SK-N-SH (cell line): ENCODE measurements at regions not wholly inside any gene's neighbourhood (a gene's known extent, or its start where the extent isn't known, plus 50 kb on each side); places are given as distances from the start of the nearest gene placed in this dataset.

ENCODE experiments used
- CTCF ChIA-PET: fragments of 300-600, 350-600 bp; formaldehyde crosslinking; extraction: SDS; loops from one replicate; lab custom pipeline; 2021; lab: Yijun Ruan, JAX
- POLR2A ChIA-PET: fragments of 350-600 bp; sonication (Branson Sonifier 250); formaldehyde crosslinking; extraction: SDS; loops from one replicate; lab custom pipeline; 2020; ENCODE audit warnings: antibody characterized with exemption, inconsistent platforms; lab: Yijun Ruan, JAX
- DNase-seq: peaks from one replicate; pipeline ENCODE4 v3.0.0; 2012
- H2AFZ ChIP-seq: fragments of 200-600 bp; sonication (generic); 2 replicates; pipeline ENCODE4 v1.8.1; 2016; ENCODE audit warnings: antibody characterized with exemption, mild to moderate bottlenecking, low read depth
- H3F3A ChIP-seq: fragments of 200-600 bp; sonication (generic); replicated peaks from 2 replicates; pipeline ENCODE3; 2016; ENCODE audit warnings: antibody characterized with exemption, mild to moderate bottlenecking; ENCODE audit not compliant: insufficient read depth
- H3K27ac ChIP-seq, 2 experiments: fragments of 200-500 bp in 1 of 2; fragments of 200-600 bp in 1 of 2; sonication (Bioruptor generic) in 1 of 2; sonication (generic), shearing (Covaris generic) in 1 of 2; 2 replicates each; pipeline versions ENCODE4 v1.5.1 to v1.6.1; 2014 to 2016; ENCODE audit warnings: low read depth in 2 of 2, inconsistent platforms in 1 of 2, low read length in 1 of 2, mild to moderate bottlenecking in 1 of 2, mixed read lengths in 1 of 2
- H3K27me3 ChIP-seq: fragments of 200-600 bp; sonication (generic), shearing (Covaris generic); 2 replicates; pipeline ENCODE4 v1.6.1; 2016; ENCODE audit warnings: mixed run types; ENCODE audit not compliant: insufficient read depth
- H3K36me3 ChIP-seq, 2 experiments: fragments of 200-500 bp in 1 of 2; fragments of 200-600 bp in 1 of 2; sonication (Bioruptor generic) in 1 of 2; sonication (generic) in 1 of 2; replicated peaks in 1 of 2; 2 replicates each; pipeline versions ENCODE3 to v1.5.1; 2014 to 2016; ENCODE audit warnings: low read length in 1 of 2, mild to moderate bottlenecking in 1 of 2; ENCODE audit not compliant: insufficient read depth in 2 of 2, control insufficient read depth in 1 of 2
- H3K4me1 ChIP-seq, 2 experiments: fragments of 200-500 bp in 1 of 2; fragments of 200-600 bp in 1 of 2; sonication (Bioruptor generic) in 1 of 2; sonication (generic), shearing (Covaris generic) in 1 of 2; 2 replicates each; pipeline versions ENCODE4 v1.5.1 to v1.6.1; 2014 to 2016; ENCODE audit warnings: low read depth in 1 of 2, low read length in 1 of 2, mixed run types in 1 of 2; ENCODE audit not compliant: insufficient read depth in 2 of 2, control insufficient read depth in 1 of 2
- H3K4me2 ChIP-seq: fragments of 200-600 bp; sonication (generic), shearing (Covaris generic); 2 replicates; pipeline ENCODE4 v1.6.1; 2017; ENCODE audit warnings: mixed run types
- H3K4me3 ChIP-seq, 2 experiments: fragments of 200-500 bp in 1 of 2; fragments of 200-600 bp in 1 of 2; sonication (Bioruptor generic) in 1 of 2; sonication (generic), shearing (Covaris generic) in 1 of 2; 2 replicates each; pipeline versions ENCODE4 v1.5.1 to v1.8.1; 2014 to 2016; ENCODE audit warnings: low read depth in 2 of 2, inconsistent platforms in 1 of 2, low read length in 1 of 2, mild to moderate bottlenecking in 1 of 2, mixed read lengths in 1 of 2, moderate library complexity in 1 of 2
- H3K79me2 ChIP-seq: fragments of 200-600 bp; sonication (generic); 2 replicates; pipeline ENCODE4 v1.8.1; 2017; ENCODE audit warnings: mild to moderate bottlenecking; ENCODE audit not compliant: insufficient read depth
- H3K9ac ChIP-seq: fragments of 200-600 bp; sonication (generic); 2 replicates; pipeline ENCODE4 v1.6.1; 2017; ENCODE audit warnings: mixed run types
- H3K9me2 ChIP-seq: fragments of 200-600 bp; sonication (generic); 2 replicates; pipeline ENCODE4 v1.6.1; 2017; ENCODE audit warnings: mixed run types
- H3K9me3 ChIP-seq: fragments of 200-600 bp; sonication (generic); 2 replicates; pipeline ENCODE4 v1.6.1; 2017; ENCODE audit warnings: mixed run types, mild to moderate bottlenecking, moderate library complexity
- H4K20me1 ChIP-seq: fragments of 200-600 bp; sonication (generic); 2 replicates; pipeline ENCODE4 v1.6.1; 2017; ENCODE audit warnings: mild to moderate bottlenecking, mixed run types; ENCODE audit not compliant: insufficient read depth
- CHD2 ChIP-seq: fragments of 150-350 bp; IDR thresholded peaks from 2 replicates; pipeline ENCODE4 v1.6.1; 2018; ENCODE audit warnings: low read length; ENCODE audit not compliant: partially characterized antibody
- ELF1 ChIP-seq: IDR thresholded peaks from 2 replicates; pipeline ENCODE4 v1.4.0; 2012
- EZH2phosphoT487 ChIP-seq: fragments of 200-600 bp; sonication (generic); IDR thresholded peaks from 2 replicates; pipeline ENCODE4 v1.6.1; 2017; ENCODE audit warnings: low read depth, mixed run types, mild to moderate bottlenecking, antibody characterized with exemption, moderate library complexity, borderline replicate concordance
- JUND ChIP-seq: IDR thresholded peaks from 2 replicates; pipeline ENCODE4 v1.4.0; 2012
- MAX ChIP-seq: IDR thresholded peaks from 2 replicates; pipeline ENCODE4 v1.4.0; 2012; ENCODE audit warnings: low read depth
- MEF2A ChIP-seq: IDR thresholded peaks from 2 replicates; pipeline ENCODE4 v1.4.0; 2012; ENCODE audit warnings: low read depth, borderline replicate concordance
- NFIC ChIP-seq: IDR thresholded peaks from 2 replicates; pipeline ENCODE4 v1.4.0; 2012; ENCODE audit warnings: borderline replicate concordance
- PBX3 ChIP-seq: IDR thresholded peaks from 2 replicates; pipeline ENCODE4; 2012
- POLR2AphosphoS5 ChIP-seq: IDR thresholded peaks from 2 replicates; pipeline ENCODE4 v1.6.1; 2012; ENCODE audit warnings: low read depth, low read length
- RAD21 ChIP-seq: IDR thresholded peaks from 2 replicates; pipeline ENCODE4 v1.6.1; 2012; ENCODE audit warnings: mild to moderate bottlenecking, low read length
- REST ChIP-seq: IDR thresholded peaks from 2 replicates; pipeline ENCODE4 v1.6.1; 2012; ENCODE audit warnings: mild to moderate bottlenecking, low read depth, low read length, moderate library complexity
- RXRA ChIP-seq: IDR thresholded peaks from 2 replicates; pipeline ENCODE4 v1.4.0; 2012; ENCODE audit warnings: low read depth, mild to moderate bottlenecking, borderline replicate concordance
- SIN3A ChIP-seq: IDR thresholded peaks from 2 replicates; pipeline ENCODE4 v1.6.1; 2012; ENCODE audit warnings: low read depth, mild to moderate bottlenecking, low read length, moderate library complexity, borderline replicate concordance
- YY1 ChIP-seq: IDR thresholded peaks from 2 replicates; pipeline ENCODE4 v1.4.0; 2012; ENCODE audit warnings: low read depth, mild to moderate bottlenecking
- ZBTB33 ChIP-seq: IDR thresholded peaks from 2 replicates; pipeline ENCODE4 v1.4.0; 2012; ENCODE audit warnings: low read depth, borderline replicate concordance
- WGBS: methylation state at CpG from one replicate; pipeline ENCODE4 v1.1.6; 2017; ENCODE audit warnings: low lambda C conversion rate; 5-methylcytosine and 5-hydroxymethylcytosine counted together

- CTCF ChIA-PET: no interaction called here
- no peaks in the 10 kb centered on the region for H3K79me2 ChIP-seq
- H2AFZ ChIP-seq: no peak overlapping the region
- H3K4me3 ChIP-seq: no peak overlapping the region
- no peaks in the 10 kb centered on the region for H4K20me1 ChIP-seq
- H3K4me1 ChIP-seq: no peaks in the 10 kb centered on the region; a peak in 1 of 4 replicates
- POLR2A ChIA-PET: no interaction called here
- DNase-seq: no peak
- H3F3A ChIP-seq: no peaks in the 10 kb centered on the region
- H3K9me2 ChIP-seq: no peaks in the 10 kb centered on the region
- H3K4me2 ChIP-seq: no peak overlapping the region
- H3K27me3 ChIP-seq: no peaks in the 10 kb centered on the region
- no peak for TF ChIP-seq EZH2phosphoT487
- no peak for TF ChIP-seq YY1
- TF ChIP-seq REST: no peak
- TF ChIP-seq SIN3A: no peak
- no peak overlapping the region for H3K9ac ChIP-seq
- H3K9me3 ChIP-seq: no peaks in the 10 kb centered on the region
- 62% methylated on average over 4 of the region's 4 CpGs for WGBS
- no peaks in the 10 kb centered on the region for H3K36me3 ChIP-seq
- no peak overlapping the region for H3K27ac ChIP-seq
Observed at GRCh38 chr18:39359636-39360035, 1794.0 kb upstream of the CELF4 start.

- H3F3A ChIP-seq: no peaks in the 10 kb centered on the region
- no peaks in the 10 kb centered on the region for H3K36me3 ChIP-seq
- WGBS: 31% methylated on average over 2 of the region's 2 CpGs
- no peak overlapping the region for H3K4me3 ChIP-seq
- no peak for TF ChIP-seq ELF1
- TF ChIP-seq POLR2AphosphoS5: no peak
- TF ChIP-seq PBX3: no peak
- TF ChIP-seq SIN3A: no peak
- TF ChIP-seq MEF2A: no peak
- no peak for TF ChIP-seq RXRA
- no peak for TF ChIP-seq REST
- TF ChIP-seq RAD21: no peak
- TF ChIP-seq CHD2: no peak
- no peak for TF ChIP-seq ZBTB33
- TF ChIP-seq MAX: no peak
- TF ChIP-seq NFIC: no peak
- no peak for TF ChIP-seq JUND
- TF ChIP-seq, all 33 proteins: peak for 0
- CTCF ChIA-PET: interaction anchor here (0.6 kb wide), 1 partner anchor 32 kb away, joined by 3 read pairs; no protein-coding TSS in a partner anchor
- H3K9me3 ChIP-seq: peaks cover 5% of the 10 kb centered on the region; the same call in 1 of the 2 replicates
- H3K27me3 ChIP-seq: no peaks in the 10 kb centered on the region
- DNase-seq: no peak
- no peaks in the 10 kb centered on the region for H3K9me2 ChIP-seq
- H3K27ac ChIP-seq: no peak overlapping the region
- no peak overlapping the region for H2AFZ ChIP-seq
- H3K9ac ChIP-seq: no peak overlapping the region
- POLR2A ChIA-PET: no interaction called here
- no peaks in the 10 kb centered on the region for H3K79me2 ChIP-seq
- H4K20me1 ChIP-seq: no peaks in the 10 kb centered on the region
- no peak overlapping the region for H3K4me2 ChIP-seq
- no peaks in the 10 kb centered on the region for H3K4me1 ChIP-seq
Observed at GRCh38 chr18:39350945-39351344, 1785.3 kb upstream of the CELF4 start.
